ENCODE measurements at regions not wholly inside any gene's neighbourhood (a gene's known extent, or its start where the extent isn't known, plus 50 kb on each side); places are given as distances from the start of the nearest gene placed in this dataset.

DNA sequence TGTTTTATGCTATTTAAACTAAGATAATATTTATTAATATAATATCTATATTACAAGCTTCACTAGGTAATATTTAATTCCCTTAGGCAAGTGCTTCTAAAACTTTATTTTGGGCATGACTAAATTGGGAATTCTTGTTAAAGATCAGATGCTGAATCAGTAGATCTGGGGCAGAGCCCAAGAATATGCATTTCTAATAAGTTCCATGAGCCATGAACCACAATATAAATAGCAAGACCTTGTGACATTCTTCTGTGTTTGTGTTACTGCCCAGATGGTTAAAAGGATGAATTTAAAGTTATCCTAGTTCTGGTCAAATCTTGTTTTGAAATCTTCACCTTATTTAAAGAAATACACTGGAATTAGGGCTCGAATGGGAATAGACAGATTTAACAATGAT is 258.4 kb upstream of the CACNA2D1 start:
- Histone ChIP-seq H2AFZ (ENCODE audit: low read depth, low read length) (no peak overlapping the region), H3K36me3 (ENCODE audit: insufficient read depth, low read length) (no peaks in the 10 kb centered on the region), H3K4me1 (ENCODE audit: insufficient read depth, low read length) (peaks cover 16% of the 10 kb centered on the region), H3K4me3 (ENCODE audit: low read length) (no peak overlapping the region), H3K9me3 (ENCODE audit: low read length) (no peaks in the 10 kb centered on the region), H3K27me3 (ENCODE audit: insufficient read depth, low read length) (no peaks in the 10 kb centered on the region)

DNA sequence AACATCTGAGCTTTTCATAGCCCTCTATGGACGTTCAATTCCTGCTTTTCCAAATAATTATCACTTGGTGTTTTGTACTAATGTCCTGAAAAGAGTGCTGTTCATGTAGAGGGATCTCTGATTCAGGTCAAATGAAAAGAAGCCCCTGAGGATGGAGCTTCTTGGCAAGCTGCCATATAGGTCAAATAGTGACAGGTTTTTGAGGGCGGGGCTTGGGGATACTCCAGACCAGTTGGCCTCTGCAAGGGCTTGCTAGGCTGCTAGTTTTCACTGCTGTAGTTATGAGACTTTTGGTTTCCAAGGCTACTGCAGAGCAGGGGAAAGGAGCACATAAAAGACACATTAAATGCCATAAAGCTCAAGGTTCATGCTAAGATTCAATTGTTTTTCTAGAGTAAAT is 257.2 kb upstream of the CACNA2D1 start:
- Histone ChIP-seq H3K36me3 (ENCODE audit: insufficient read depth, low read length) (no peaks in the 10 kb centered on the region), H3K4me1 (ENCODE audit: insufficient read depth, low read length) (peaks cover 16% of the 10 kb centered on the region), H3K4me3 (ENCODE audit: low read length) (no peak overlapping the region), H2AFZ (ENCODE audit: low read depth, low read length) (no peak overlapping the region), H3K9me3 (ENCODE audit: low read length) (no peaks in the 10 kb centered on the region), H3K27me3 (ENCODE audit: insufficient read depth, low read length) (no peaks in the 10 kb centered on the region)

DNA sequence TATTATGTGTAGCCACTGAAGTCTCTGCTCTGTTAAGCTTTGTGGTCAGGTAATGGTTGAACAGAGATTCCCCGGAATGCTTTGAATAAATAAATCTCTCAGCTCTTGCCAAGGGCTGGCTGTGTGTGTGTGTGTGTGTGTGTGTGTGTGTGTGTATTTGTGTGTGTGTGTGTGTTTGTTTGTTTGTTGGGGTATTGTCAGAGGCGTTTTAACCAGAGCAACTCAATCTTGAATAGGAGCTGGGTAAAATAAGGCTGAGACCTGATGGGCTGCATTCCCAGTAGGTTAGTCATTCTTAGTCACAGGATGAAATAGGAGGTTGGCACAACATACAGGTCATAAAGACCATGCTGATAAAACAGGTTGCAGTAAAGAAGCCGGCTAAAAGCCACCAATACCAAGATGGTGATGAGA is 256.2 kb upstream of the CACNA2D1 start:
- peaks cover 16% of the 10 kb centered on the region for H3K4me1 ChIP-seq (ENCODE audit: insufficient read depth, low read length)
- no peak overlapping the region for H3K4me3 ChIP-seq (ENCODE audit: low read length)
- no peaks in the 10 kb centered on the region for H3K27me3 ChIP-seq (ENCODE audit: insufficient read depth, low read length)
- H3K36me3 ChIP-seq (ENCODE audit: insufficient read depth, low read length): no peaks in the 10 kb centered on the region
- H2AFZ ChIP-seq (ENCODE audit: low read depth, low read length): no peak overlapping the region
- H3K9me3 ChIP-seq (ENCODE audit: low read length): no peaks in the 10 kb centered on the region

DNA sequence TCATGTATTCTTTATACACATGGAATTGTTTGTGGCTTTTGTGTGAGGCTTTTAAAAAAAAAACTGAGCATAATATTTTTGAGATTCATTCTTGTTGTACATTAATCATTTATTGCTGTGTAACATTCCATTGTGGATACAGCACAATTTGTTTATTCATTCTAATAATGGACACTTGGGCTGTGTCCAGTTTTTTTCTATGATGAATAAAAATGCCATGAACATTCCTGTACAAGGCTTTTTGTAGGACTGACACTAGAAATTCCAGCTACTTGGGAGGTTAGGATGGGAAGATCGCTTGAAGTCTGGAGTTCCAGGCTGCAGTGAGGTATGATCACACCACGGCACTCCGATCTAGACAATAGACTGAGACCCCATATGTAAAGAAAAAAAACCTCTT is 254.3 kb upstream of the CACNA2D1 start:
- Histone ChIP-seq H3K9me3 (ENCODE audit: low read length) (no peaks in the 10 kb centered on the region), H3K36me3 (ENCODE audit: insufficient read depth, low read length) (no peaks in the 10 kb centered on the region), H3K4me1 (ENCODE audit: insufficient read depth, low read length) (peaks cover 16% of the 10 kb centered on the region), H3K27me3 (ENCODE audit: insufficient read depth, low read length) (no peaks in the 10 kb centered on the region), H2AFZ (ENCODE audit: low read depth, low read length) (no peak overlapping the region), H3K4me3 (ENCODE audit: low read length) (no peak overlapping the region)

DNA sequence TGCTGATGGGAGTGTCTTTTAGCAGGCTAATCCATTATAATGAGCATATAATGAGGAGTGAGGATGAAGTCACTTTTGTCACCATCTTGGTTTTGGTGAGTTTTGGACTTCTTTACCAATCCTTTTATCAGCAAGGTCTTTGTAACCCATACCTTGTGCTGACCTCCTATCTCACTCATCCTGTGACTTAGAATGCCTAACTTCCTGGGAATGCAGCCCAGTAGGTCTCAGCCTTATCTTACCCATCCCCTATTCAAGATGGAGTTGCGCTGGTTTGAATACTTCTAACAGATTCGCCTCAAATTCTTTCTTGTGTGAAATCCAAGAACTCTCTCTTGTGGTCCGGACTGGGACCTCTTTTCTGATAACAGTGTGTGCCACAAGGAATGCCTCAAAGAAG is 253.1 kb upstream of the CACNA2D1 start:
- H2AFZ ChIP-seq (ENCODE audit: low read depth, low read length): no peak overlapping the region
- peaks cover 10% of the 10 kb centered on the region for H3K4me1 ChIP-seq (ENCODE audit: insufficient read depth, low read length)
- H3K4me3 ChIP-seq (ENCODE audit: low read length): no peak overlapping the region
- H3K9me3 ChIP-seq (ENCODE audit: low read length): no peaks in the 10 kb centered on the region
- no peaks in the 10 kb centered on the region for H3K27me3 ChIP-seq (ENCODE audit: insufficient read depth, low read length)
- H3K36me3 ChIP-seq (ENCODE audit: insufficient read depth, low read length): no peaks in the 10 kb centered on the region

DNA sequence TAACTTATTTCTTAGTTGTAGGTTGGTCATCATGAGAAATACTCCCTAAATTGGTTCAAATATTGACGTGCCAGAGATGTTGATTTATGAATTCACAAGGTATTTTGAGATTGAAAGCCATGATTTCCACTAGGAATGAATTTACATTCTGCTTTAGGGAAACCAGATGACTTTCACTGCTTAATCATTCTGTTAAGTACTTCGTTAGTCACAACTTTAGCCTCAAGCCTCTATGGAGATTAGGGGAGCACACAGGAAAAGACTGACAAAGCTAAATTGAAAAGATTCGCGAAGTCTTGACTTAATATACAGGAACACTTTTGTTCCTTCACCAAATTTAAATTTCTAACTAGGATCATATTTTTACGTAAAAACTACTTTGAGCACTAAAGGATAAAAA is 250.4 kb upstream of the CACNA2D1 start:
- H3K27me3 ChIP-seq (ENCODE audit: insufficient read depth, low read length): no peaks in the 10 kb centered on the region
- H3K9me3 ChIP-seq (ENCODE audit: low read length): no peaks in the 10 kb centered on the region
- no peak overlapping the region for H3K4me3 ChIP-seq (ENCODE audit: low read length)
- H2AFZ ChIP-seq (ENCODE audit: low read depth, low read length): no peak overlapping the region
- no peaks in the 10 kb centered on the region for H3K36me3 ChIP-seq (ENCODE audit: insufficient read depth, low read length)
- H3K4me1 ChIP-seq (ENCODE audit: insufficient read depth, low read length): no peaks in the 10 kb centered on the region

DNA sequence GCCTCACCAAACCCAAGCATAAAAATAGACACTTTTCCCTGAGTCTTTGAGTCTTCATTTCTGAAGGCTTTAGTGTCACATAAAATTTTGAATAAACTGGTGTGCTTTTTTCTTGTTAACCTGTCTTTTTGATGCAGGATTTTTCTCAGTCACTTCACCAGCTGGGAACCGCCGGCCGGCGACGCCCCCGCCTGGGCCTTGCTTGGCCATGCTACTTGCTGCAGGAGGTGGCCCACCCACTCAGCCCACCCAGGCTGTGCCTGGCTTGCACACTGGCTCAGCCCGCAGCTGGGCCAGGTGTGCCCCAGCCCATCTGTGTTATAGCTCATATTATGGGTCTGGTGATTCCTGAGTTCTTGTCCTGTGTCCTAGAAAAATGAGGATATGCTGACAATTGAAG is 247.4 kb upstream of the CACNA2D1 start:
- no peaks in the 10 kb centered on the region for H3K9me3 ChIP-seq (ENCODE audit: low read length)

DNA sequence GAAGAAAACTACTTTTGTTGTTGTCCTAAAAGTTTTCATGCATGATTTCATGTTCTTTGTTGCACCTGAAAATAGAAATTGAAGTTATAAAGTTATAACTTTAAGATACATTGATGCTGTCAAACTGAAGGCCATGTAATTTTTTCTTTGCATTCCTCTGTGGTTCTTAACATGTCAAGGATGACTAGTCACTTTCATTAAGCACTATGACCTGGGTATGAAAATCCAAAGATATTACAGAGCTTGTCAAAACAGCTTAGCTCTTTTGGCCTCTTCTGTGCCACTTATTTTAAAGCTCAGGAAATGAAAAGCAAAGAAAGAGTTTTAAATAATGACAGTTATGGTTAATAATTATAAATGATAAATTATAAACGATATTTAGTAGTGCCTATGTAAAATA is 241.6 kb upstream of the CACNA2D1 start:
- H3K4me1 ChIP-seq (ENCODE audit: insufficient read depth, low read length): no peaks in the 10 kb centered on the region
- H3K27me3 ChIP-seq (ENCODE audit: insufficient read depth, low read length): no peaks in the 10 kb centered on the region
- H3K9me3 ChIP-seq (ENCODE audit: low read length): no peaks in the 10 kb centered on the region
- no peaks in the 10 kb centered on the region for H3K36me3 ChIP-seq (ENCODE audit: insufficient read depth, low read length)
- H2AFZ ChIP-seq (ENCODE audit: low read depth, low read length): no peak overlapping the region
- no peak overlapping the region for H3K4me3 ChIP-seq (ENCODE audit: low read length)

More for the DNA sequence above, 247.4 kb upstream of the CACNA2D1 start:
- Histone ChIP-seq H3K27me3 (ENCODE audit: insufficient read depth, low read length) (no peaks in the 10 kb centered on the region), H3K4me3 (ENCODE audit: low read length) (no peak overlapping the region), H3K4me1 (ENCODE audit: insufficient read depth, low read length) (no peaks in the 10 kb centered on the region), H2AFZ (ENCODE audit: low read depth, low read length) (no peak overlapping the region), H3K36me3 (ENCODE audit: insufficient read depth, low read length) (no peaks in the 10 kb centered on the region)

DNA sequence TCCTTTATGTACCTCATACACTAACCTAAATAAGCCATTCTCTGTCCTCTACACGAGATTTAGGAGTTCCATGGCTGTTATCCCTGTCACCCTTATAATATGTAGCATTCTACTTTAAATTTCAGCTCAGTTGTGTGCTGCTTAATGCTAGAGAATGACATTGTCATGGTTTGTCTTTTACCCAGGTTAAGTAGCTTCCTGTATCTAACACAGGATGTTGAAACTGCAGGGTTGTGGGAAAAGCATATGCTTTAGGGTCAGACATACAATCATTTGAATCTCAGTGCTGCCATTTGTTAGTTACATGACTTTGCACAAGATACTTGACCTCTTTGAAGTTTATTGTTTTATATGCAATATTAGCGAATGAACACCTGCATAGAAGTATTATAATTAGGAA is 235.1 kb upstream of the CACNA2D1 start:
- Histone ChIP-seq H3K4me1 (ENCODE audit: insufficient read depth, low read length) (no peaks in the 10 kb centered on the region), H3K36me3 (ENCODE audit: insufficient read depth, low read length) (no peaks in the 10 kb centered on the region), H2AFZ (ENCODE audit: low read depth, low read length) (no peak overlapping the region), H3K27me3 (ENCODE audit: insufficient read depth, low read length) (no peaks in the 10 kb centered on the region), H3K9me3 (ENCODE audit: low read length) (no peaks in the 10 kb centered on the region), H3K4me3 (ENCODE audit: low read length) (no peak overlapping the region)

DNA sequence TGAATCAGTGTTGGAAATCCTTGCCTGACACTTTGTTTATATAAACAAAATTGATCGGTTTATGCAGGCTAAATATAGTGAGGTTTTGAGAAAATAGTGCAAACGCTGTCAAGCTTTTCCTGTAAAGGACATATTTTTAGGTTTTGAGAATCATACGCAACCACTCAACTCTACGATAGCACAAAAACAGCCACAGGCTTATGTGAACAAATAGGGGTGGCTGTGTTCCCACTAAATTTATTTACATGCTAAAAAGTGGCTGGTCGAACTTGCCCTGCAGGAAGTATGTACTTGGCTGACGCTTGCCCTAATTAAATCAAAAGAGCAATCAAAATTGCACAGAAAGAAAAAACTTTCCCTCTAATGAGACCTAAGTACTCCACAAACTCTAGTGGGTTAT is 234.7 kb upstream of the CACNA2D1 start:
- Histone ChIP-seq H3K36me3 (ENCODE audit: insufficient read depth, low read length) (no peaks in the 10 kb centered on the region), H3K4me3 (ENCODE audit: low read length) (no peak overlapping the region), H3K4me1 (ENCODE audit: insufficient read depth, low read length) (no peaks in the 10 kb centered on the region), H2AFZ (ENCODE audit: low read depth, low read length) (no peak overlapping the region), H3K27me3 (ENCODE audit: insufficient read depth, low read length) (no peaks in the 10 kb centered on the region), H3K9me3 (ENCODE audit: low read length) (no peaks in the 10 kb centered on the region)

DNA sequence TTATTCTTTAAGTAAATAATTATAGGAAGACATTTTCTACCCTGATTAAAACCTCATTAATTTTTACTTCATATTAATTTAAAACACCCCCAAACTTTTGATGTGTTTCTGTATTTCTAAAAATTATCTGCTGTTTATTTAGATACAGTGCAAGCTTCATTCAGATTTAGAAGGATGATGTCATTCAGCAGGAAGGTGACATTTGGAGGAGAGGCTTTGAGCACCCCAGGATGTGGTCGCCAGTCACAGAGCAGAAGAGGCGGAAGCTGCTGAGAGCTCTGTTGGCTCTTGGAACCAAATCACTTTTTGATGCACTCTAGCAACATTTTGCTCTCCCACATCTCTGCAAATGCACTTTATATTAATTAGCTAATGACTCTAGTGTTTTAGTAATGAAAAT is 233.9 kb upstream of the CACNA2D1 start:
- H3K9me3 ChIP-seq (ENCODE audit: low read length): no peaks in the 10 kb centered on the region
- H3K27me3 ChIP-seq (ENCODE audit: insufficient read depth, low read length): no peaks in the 10 kb centered on the region
- H3K4me1 ChIP-seq (ENCODE audit: insufficient read depth, low read length): no peaks in the 10 kb centered on the region
- no peak overlapping the region for H3K4me3 ChIP-seq (ENCODE audit: low read length)
- no peak overlapping the region for H2AFZ ChIP-seq (ENCODE audit: low read depth, low read length)
- H3K36me3 ChIP-seq (ENCODE audit: insufficient read depth, low read length): no peaks in the 10 kb centered on the region

DNA sequence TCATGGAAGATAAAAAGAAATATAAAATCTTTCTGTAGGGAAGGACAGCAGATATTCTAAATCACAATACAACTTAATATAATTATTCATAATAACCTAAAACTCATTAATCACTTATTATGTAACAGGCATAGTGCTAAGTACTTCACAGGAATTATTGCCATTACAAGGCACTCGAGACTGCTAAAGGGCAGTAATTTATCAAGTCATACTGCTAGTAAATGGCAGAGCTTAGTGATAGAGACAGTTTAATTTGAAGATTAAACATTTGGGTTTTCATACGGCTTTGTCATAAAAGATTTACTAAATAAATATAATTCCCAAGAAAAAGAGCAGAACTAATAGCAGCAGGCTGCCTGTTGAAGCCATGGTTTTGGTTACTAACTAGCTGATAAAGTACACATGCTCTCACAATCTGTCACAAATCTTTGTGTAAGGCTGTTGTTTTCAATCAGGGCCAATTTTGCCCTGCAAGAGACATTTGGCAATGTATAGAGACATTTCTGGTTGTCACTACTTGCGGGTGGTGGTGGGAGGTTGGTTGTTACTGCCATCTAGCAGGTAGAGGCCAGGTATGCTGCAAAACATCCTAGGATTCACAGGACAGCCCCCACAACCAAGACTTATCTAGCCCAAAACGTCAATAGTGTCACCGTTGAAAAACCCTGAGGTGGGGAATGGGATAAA is 233.3 kb upstream of the CACNA2D1 start:
- H3K27me3 ChIP-seq (ENCODE audit: insufficient read depth, low read length): no peaks in the 10 kb centered on the region
- H3K4me3 ChIP-seq (ENCODE audit: low read length): no peak overlapping the region
- no peak overlapping the region for H2AFZ ChIP-seq (ENCODE audit: low read depth, low read length)
- no peaks in the 10 kb centered on the region for H3K36me3 ChIP-seq (ENCODE audit: insufficient read depth, low read length)
- H3K4me1 ChIP-seq (ENCODE audit: insufficient read depth, low read length): no peaks in the 10 kb centered on the region
- no peaks in the 10 kb centered on the region for H3K9me3 ChIP-seq (ENCODE audit: low read length)

DNA sequence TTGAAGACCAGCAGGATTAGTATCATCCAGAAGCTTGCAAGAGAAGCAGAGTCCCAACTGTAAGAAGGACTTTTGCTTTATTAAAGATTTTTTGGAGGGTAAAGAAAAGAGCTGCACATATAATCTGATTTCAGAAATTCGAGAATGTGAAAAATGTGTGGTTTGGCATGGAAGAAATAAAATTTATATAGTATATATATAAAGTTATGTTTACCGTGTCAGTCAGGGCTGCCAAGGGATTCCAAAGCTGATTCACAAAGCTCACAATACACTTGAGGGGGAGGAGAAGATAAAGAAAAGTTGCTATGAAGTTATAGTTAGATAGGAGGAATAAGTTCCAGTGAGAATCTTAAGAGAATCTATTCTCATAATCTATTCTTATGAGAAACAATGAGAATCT is 231.8 kb upstream of the CACNA2D1 start:
- no peaks in the 10 kb centered on the region for H3K27me3 ChIP-seq (ENCODE audit: insufficient read depth, low read length)
- H3K4me1 ChIP-seq (ENCODE audit: insufficient read depth, low read length): no peaks in the 10 kb centered on the region
- no peak overlapping the region for H2AFZ ChIP-seq (ENCODE audit: low read depth, low read length)
- no peaks in the 10 kb centered on the region for H3K9me3 ChIP-seq (ENCODE audit: low read length)
- no peak overlapping the region for H3K4me3 ChIP-seq (ENCODE audit: low read length)
- H3K36me3 ChIP-seq (ENCODE audit: insufficient read depth, low read length): no peaks in the 10 kb centered on the region

DNA sequence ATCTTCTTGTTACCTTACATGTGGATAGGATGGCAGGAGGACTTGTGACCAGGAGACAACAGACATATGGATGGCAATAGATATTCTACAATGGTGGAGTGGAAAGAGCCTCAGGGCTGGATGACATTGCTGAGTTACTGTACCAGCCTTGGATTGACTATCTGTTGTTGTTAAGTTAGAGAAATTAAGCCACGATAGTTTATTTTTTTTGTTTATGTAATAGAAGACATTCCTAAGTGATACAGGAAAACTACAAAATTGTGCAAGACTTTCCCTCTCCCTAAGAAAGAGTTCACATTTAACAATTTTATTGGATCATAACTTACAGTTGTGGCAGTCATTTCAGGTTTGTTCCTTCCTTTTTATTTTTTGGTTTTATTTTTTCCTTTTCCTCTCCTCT is 230.7 kb upstream of the CACNA2D1 start:
- Histone ChIP-seq H3K9me3 (ENCODE audit: low read length) (no peaks in the 10 kb centered on the region), H3K4me1 (ENCODE audit: insufficient read depth, low read length) (no peaks in the 10 kb centered on the region), H2AFZ (ENCODE audit: low read depth, low read length) (no peak overlapping the region), H3K4me3 (ENCODE audit: low read length) (no peak overlapping the region), H3K27me3 (ENCODE audit: insufficient read depth, low read length) (no peaks in the 10 kb centered on the region), H3K36me3 (ENCODE audit: insufficient read depth, low read length) (no peaks in the 10 kb centered on the region)
